PC-3 (cell line): ENCODE measurements at regions not wholly inside any gene's neighbourhood (a gene's known extent, or its start where the extent isn't known, plus 50 kb on each side); places are given as distances from the start of the nearest gene placed in this dataset.

Experiments used
- EZH2phosphoT487 ChIP-seq: fragments of 300-600 bp; sonication (generic); IDR thresholded peaks from 2 replicates; pipeline ENCODE4 v1.6.1; 2018; ENCODE audit warnings: mild to moderate bottlenecking, antibody characterized with exemption, low read length, borderline replicate concordance
- TF ChIP-seq, protein P1 (sequence below): fragments of 300-600 bp; sonication (generic); conservative IDR thresholded peaks from 2 replicates; pipeline ENCODE4 v1.5.1; 2017; ENCODE audit warnings: antibody characterized with exemption, low read depth, mild to moderate bottlenecking, low read length

DNA sequence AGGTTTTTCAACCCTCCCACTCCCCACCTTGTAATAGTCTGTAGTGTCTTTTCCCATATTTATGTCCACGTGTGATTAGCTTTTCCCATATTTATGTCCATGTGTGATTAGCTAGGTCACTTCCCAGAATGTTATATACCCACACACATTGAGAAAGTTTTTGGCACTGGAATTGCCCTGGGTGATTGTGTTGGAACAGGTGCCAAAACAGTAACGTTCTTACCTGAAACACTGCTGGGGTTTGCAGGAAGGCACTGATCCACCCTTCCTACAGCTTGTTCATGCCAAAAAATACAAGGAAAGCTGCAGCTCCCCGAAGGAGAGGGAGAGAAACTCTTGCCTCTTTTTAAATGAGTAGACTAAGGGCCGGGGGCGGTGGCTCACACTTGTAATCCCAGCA is 68.0 kb upstream of the CXADR start:
- TF ChIP-seq, protein P1, sequence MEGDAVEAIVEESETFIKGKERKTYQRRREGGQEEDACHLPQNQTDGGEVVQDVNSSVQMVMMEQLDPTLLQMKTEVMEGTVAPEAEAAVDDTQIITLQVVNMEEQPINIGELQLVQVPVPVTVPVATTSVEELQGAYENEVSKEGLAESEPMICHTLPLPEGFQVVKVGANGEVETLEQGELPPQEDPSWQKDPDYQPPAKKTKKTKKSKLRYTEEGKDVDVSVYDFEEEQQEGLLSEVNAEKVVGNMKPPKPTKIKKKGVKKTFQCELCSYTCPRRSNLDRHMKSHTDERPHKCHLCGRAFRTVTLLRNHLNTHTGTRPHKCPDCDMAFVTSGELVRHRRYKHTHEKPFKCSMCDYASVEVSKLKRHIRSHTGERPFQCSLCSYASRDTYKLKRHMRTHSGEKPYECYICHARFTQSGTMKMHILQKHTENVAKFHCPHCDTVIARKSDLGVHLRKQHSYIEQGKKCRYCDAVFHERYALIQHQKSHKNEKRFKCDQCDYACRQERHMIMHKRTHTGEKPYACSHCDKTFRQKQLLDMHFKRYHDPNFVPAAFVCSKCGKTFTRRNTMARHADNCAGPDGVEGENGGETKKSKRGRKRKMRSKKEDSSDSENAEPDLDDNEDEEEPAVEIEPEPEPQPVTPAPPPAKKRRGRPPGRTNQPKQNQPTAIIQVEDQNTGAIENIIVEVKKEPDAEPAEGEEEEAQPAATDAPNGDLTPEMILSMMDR: no peak
- no peak for TF ChIP-seq EZH2phosphoT487
